GM12873 (cell line): ENCODE measurements at regions not wholly inside any gene's neighbourhood (a gene's known extent, or its start where the extent isn't known, plus 50 kb on each side); places are given as distances from the start of the nearest gene placed in this dataset.

Experiments
- TF ChIP-seq, protein P1 (sequence below): IDR thresholded peaks from 2 replicates; pipeline ENCODE4 v1.5.1; 2012; ENCODE audit warnings: low read depth, mild to moderate bottlenecking, moderate library complexity, low read length, control low read depth; ENCODE audit not compliant: insufficient read depth; ENCODE audit errors: missing control alignments

DNA sequence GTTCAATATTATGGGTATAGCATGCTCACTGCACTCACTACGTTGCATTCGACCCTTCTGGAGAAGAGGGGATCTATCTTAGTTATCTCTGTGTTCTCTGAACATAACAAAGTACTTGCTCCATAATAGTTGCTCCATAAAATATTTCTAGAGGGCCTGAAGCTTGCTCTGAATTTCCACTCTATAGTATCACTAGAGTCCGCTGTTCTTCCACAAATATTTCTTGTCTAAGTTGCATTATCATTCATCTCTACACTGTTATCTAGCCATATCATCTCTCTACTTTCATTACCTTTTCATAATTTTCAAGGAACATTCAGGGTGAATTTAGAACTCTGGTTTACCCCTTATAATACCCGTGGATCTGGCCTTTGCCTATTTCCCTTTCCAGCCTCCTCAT is 246.1 kb upstream of the PDE3A start:
- TF ChIP-seq, protein P1, sequence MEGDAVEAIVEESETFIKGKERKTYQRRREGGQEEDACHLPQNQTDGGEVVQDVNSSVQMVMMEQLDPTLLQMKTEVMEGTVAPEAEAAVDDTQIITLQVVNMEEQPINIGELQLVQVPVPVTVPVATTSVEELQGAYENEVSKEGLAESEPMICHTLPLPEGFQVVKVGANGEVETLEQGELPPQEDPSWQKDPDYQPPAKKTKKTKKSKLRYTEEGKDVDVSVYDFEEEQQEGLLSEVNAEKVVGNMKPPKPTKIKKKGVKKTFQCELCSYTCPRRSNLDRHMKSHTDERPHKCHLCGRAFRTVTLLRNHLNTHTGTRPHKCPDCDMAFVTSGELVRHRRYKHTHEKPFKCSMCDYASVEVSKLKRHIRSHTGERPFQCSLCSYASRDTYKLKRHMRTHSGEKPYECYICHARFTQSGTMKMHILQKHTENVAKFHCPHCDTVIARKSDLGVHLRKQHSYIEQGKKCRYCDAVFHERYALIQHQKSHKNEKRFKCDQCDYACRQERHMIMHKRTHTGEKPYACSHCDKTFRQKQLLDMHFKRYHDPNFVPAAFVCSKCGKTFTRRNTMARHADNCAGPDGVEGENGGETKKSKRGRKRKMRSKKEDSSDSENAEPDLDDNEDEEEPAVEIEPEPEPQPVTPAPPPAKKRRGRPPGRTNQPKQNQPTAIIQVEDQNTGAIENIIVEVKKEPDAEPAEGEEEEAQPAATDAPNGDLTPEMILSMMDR: no peak

DNA sequence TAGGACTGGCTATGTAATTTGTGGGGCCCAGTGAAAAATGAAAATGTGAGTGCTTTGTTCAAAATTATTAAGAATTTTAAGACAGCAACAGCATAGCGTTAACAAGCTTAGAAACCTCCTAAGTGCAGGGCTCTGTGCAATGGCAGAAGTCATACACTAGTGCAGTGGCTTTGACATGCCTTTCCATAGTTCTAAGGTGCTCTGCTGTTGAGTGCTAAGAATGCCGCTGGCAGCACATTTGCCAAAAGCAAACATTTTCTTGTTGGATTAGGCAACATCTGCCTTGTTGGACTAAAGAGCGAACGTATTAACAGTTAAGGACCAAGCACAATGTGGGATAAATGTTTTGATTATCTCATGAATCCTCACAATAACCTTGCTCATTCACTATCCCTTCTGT is 244.9 kb upstream of the PDE3A start:
- TF ChIP-seq, protein P1: no peak

DNA sequence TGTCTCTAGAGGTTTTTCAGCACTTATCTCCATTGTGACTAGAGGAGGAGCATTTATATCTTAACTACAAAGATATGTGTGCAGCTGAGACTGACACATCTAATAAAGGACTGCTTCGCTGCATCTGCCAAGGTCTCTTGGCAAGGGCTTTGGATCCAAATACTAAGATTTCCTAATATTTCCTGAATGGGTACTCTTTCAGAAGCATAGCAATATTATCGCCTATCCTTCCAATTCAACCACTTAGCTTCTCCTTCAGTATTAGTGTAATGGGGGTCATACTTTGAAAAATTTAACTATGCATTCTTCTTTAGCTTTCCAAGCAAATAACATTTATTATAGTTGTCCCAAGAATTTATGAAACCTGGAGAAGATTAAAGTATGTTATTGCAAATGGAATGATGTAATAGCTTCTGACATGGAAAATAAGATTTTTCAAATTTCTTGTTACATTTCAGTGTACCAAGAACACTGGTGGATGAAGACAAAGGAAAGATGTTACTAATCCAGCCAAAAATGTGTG is 243.0 kb upstream of the PDE3A start:
- TF ChIP-seq, protein P1: no peak

DNA sequence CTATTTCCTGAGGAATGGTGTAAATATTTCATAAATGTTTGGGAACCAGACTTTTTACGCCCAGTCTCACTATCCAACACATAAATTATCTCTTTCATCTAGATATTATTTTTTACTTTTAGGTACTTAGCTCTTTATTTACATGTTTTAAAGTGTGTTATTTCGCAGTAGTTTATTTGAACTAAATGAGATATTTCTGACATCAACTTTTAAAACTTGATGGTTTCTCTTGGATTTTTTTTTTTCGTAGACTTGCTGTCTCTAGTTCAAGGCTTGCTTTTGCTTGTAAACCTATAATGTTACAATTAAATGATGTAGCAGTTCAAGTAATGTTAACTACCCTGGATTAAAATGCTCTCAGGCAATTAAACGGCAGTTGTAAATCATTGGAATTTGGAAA is 241.7 kb upstream of the PDE3A start:
- TF ChIP-seq, protein P1: no peak

DNA sequence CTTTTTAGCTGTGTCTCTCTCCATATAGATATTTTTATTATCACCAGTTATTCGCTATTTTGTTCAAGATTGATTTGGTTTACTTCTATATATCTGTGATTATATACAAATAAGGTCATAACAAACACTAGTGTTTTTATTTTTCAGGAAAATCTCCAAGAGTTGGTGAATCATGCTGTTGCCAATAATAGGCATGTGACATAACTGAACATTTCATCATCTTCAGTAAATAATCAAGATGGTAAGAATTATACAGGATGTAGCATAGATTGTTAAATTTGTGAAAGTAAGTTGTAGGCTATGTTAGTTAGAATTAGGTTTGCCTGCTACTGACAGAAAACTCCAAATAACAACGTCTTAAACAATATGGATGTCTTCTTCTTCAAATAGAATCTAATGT is 240.9 kb upstream of the PDE3A start:
- TF ChIP-seq, protein P1: no peak

DNA sequence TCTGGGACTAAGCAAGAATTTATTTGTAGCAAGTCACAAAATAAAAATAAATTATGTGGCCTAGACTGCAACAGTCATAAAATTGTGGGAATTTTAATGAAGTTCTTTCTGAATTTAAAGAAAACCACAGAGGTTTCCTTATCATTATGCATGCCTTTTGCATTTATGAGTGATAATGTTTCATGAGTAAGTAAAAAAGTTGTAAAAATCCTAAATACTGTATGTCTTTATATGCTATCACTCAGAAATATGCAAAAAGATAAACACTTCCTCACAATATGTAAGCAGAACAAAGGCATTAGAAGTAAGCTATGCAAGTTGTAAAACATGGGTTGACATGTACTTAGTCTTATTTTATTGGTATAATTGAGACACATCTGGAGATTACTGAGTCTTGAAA is 239.4 kb upstream of the PDE3A start:
- TF ChIP-seq, protein P1: no peak

DNA sequence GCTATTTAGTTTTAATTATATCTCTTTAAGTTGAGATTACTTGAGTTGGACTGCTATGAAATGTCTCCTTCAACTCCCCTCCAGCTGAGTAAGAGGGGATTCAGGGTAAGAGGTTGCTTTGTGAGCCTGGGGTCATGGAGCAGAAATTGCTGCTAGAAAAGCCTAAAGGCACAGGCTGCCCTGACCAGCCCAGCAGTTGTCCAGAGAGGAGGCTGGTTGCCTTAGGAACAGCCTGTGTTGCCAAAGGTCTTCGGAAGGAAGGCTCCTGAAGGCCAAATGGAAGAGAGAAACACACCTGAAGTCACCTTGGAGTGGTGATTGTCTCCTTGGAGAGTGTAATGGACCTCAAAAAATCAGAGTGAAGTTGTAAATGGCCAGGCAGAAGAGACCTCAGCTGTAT is 235.5 kb upstream of the PDE3A start:
- TF ChIP-seq, protein P1: no peak
